ENCODE measurements at regions not wholly inside any gene's neighbourhood (a gene's known extent, or its start where the extent isn't known, plus 50 kb on each side); places are given as distances from the start of the nearest gene placed in this dataset.
"Not testable (repeated sequence)": the region's sequence is repeated elsewhere in the genome, so short reads cannot be mapped to it uniquely, and the experiment has no call there.

DNA sequence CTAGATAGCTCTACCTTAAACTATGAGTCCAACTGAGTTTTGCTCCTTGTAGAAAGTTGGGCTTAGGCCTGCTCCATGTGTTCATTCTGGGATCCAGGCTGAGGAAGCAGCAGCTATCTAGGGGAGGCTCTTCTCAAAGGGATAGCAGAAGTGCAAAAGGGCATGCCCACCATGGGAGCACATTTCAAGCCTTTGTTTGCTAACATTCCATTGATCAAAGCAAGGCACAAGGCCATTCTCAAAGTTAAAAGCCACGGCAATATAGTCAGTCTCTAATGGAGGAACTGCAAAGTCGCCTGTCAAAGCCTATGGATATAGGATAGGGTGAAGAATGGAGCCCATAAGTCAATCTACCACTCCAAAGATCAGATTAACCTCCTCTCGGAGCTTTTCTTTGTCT is 488.1 kb upstream of the ARX start:
- TF ChIP-seq, protein P1, sequence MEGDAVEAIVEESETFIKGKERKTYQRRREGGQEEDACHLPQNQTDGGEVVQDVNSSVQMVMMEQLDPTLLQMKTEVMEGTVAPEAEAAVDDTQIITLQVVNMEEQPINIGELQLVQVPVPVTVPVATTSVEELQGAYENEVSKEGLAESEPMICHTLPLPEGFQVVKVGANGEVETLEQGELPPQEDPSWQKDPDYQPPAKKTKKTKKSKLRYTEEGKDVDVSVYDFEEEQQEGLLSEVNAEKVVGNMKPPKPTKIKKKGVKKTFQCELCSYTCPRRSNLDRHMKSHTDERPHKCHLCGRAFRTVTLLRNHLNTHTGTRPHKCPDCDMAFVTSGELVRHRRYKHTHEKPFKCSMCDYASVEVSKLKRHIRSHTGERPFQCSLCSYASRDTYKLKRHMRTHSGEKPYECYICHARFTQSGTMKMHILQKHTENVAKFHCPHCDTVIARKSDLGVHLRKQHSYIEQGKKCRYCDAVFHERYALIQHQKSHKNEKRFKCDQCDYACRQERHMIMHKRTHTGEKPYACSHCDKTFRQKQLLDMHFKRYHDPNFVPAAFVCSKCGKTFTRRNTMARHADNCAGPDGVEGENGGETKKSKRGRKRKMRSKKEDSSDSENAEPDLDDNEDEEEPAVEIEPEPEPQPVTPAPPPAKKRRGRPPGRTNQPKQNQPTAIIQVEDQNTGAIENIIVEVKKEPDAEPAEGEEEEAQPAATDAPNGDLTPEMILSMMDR (conservative IDR thresholded peaks at IDR 0.05; ENCODE audit: low read length), result no peak

DNA sequence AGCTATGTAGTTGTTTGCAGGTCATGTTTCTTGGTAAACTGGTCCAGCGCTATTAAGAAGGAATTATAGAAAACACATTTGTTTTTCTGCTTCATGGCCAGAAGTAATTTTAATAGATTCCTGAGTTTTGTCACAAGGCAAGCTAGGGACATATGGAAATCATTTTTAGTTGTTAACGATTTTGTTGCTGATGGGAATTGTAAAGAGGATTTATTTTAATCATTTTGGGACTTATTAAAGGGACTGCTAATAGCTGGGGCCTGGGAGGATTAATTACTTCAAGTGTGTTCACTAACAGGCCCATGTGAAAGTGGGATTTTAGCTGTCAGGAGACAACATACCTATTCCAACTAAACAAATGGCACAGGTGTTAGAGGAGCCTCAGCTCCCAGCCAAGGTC is 492.0 kb upstream of the ARX start:
- no peak overlapping the region for H3K4me3 ChIP-seq (ENCODE audit: low read length)
- TF ChIP-seq, protein P1 (conservative IDR thresholded peaks at IDR 0.05; ENCODE audit: low read length), result no peak
- DNase-seq (ENCODE audit: low read depth), result no peak

More for the DNA sequence above, 488.1 kb upstream of the ARX start:
- no peak overlapping the region for H3K4me3 ChIP-seq (ENCODE audit: low read length)
- DNase-seq (ENCODE audit: low read depth), result no peak

DNA sequence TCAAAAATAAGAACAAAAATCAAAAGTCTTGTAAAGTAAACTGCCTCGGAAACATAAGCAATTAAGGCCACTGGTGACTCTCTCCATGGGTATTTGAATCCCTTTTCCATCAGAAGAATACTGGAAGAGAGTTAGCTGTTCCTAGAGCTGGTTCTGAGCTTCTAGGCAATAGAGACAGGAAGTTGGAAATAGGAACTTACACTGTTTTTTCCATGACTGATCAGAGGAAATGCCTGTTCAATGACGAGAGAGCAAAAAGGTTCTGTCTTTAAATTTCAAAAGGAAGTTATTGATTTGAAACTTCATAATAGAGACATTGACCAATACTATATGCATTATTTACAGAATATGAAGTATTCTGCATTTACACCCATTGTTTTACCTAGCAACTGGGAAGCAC is 503.5 kb upstream of the ARX start:
- no peak for DNase-seq (ENCODE audit: low read depth)
- H3K4me3 ChIP-seq (ENCODE audit: low read length), result no peak overlapping the region
- TF ChIP-seq, protein P1 (conservative IDR thresholded peaks at IDR 0.05; ENCODE audit: low read length), result no peak

DNA sequence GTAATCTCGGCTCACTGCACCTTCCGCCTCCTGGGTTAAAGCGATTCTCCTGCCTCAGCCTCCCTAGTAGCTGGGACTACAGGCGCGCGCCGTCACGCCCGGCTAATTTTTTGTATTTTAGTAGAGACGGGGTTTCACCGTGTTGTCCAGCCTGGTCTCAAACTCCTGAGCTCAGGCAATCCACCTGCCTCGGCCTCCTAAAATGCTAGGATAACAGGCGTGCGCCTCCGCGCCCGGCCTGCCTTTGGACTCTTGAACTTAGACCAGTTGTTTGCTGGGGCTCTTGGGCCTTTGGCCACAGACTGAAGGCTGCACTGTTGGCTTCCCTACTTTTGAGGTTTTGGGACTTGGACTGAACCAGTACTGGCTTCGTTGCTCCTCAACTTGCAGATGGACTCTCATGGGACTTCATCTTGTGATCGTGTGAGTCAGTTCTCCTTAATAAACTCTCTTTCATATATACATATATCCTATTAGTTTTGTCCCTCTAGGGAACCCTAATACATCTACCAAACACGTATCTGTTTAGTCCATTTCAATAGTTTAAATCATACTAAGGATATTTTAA is 506.8 kb upstream of the ARX start:
- not testable (repeated sequence) for H3K4me3 ChIP-seq (ENCODE audit: low read length)

DNA sequence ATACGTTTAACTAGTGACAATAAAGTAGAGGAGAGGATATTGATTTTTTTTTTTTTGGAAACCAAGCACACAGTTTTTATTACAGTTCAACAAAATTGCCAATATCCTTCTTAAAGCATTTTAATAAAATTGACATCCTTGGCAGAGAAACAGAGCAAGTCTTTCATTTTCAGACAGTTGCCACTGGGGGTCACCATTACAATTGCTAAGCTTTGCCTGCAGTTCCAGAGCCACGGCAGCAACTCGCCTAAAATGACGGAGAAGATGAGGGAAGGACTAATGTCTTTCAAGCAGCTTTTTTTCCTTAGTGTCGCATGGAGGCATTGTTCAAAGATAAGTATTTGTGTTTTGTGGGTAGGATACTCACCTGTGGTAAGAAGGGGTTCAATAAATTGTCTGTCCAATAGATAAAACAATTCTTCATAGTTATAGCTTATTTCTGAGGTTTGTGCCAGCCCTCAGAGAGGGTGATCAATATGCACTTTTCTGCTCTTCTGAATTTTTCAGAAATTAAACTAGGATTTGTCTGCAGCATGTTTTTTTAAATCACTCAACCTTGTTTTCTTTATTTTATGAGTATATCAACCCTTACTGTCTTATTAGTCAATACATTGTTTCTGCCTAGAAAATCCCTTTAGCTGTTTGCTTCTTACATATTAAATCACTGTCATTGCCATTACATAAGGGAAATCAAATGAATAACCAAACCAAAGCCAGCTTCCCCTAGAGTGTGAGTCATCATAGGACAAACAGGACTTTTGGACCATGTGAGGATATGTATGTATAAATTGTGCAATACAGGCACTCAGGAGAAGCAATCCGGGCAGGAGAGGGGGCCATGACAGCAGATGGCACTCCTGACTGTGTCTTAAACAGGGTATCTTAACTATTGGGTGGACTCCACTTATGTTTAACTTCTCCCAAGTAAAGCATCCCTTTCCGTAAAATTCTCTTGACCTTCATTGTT is 508.1 kb upstream of the ARX start:
- TF ChIP-seq, protein P1 (conservative IDR thresholded peaks at IDR 0.05; ENCODE audit: low read length), result no peak; the same call in 1 of the 2 replicates
- H3K4me3 ChIP-seq (ENCODE audit: low read length), result no peak overlapping the region
- peak; percentile 7 for DNase-seq (ENCODE audit: low read depth)

More for the DNA sequence above, 506.8 kb upstream of the ARX start:
- DNase-seq (ENCODE audit: low read depth), result not testable (repeated sequence)

DNA sequence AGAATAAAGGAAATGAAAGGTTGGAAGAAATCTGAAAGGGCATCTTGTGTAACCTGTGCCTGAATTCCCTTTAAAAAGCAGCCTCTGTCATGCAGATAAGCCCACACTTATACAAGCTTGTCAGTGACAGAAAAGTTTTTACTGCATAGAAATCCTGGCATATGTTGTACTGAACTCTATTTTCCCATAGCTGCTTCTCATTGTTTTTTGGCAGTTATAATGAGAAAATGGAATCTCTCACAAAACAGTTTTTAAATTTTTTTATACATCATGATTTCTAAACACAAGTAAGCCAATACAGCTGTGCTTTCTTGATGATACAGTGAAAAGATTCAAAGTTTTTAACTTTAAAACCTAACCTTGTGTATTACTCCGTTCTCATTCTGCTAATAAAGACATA is 511.4 kb upstream of the ARX start:
- no peak overlapping the region for H3K4me3 ChIP-seq (ENCODE audit: low read length)
- TF ChIP-seq, protein P1 (conservative IDR thresholded peaks at IDR 0.05; ENCODE audit: low read length), result no peak
- DNase-seq (ENCODE audit: low read depth), result no peak

DNA sequence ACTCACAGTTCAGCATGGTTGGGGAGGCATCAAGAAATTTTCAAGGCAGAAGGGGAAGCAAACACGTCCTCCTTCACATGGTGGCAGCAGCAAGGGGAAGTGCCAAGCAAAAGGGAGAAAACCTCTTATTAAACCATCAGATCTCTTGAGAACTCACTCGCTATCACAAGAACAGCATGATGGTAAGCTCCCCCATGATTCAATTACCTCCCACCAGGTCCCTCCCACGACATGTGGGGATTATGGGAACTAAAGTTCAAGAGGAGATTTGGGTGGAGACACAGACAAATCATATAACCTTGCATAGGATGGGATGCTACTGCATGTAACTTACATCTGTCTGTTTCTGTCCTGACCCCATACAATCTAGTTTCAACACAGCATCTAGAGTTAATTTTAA is 511.8 kb upstream of the ARX start:
- DNase-seq (ENCODE audit: low read depth), result no peak
- TF ChIP-seq, protein P1 (conservative IDR thresholded peaks at IDR 0.05; ENCODE audit: low read length), result no peak
- H3K4me3 ChIP-seq (ENCODE audit: low read length), result no peak overlapping the region

Data from AG10803 (cell line).